ENCODE measurements at regions not wholly inside any gene's neighbourhood (a gene's known extent, or its start where the extent isn't known, plus 50 kb on each side); places are given as distances from the start of the nearest gene placed in this dataset.

- DNase-seq, result no peak
These were observed 629.7 kb upstream of the FZD8 start for GRCh38 chr10:36271627-36272340.

- DNase-seq, result no peak
These were observed 627.1 kb upstream of the FZD8 start for GRCh38 chr10:36269222-36269621.

GRCh38 chr10:36266923-36267322, 624.8 kb upstream of the FZD8 start:
- DNase-seq, result no peak

GRCh38 chr10:36265741-36266140, 623.6 kb upstream of the FZD8 start:
- no peak for DNase-seq

- no peak for DNase-seq
These were observed 621.8 kb upstream of the FZD8 start for GRCh38 chr10:36263871-36264270.

- DNase-seq, result no peak
These were observed 614.9 kb upstream of the FZD8 start for GRCh38 chr10:36256948-36257356.

GRCh38 chr10:36256166-36256565, 614.1 kb upstream of the FZD8 start:
- no peak for DNase-seq

GRCh38 chr10:36254199-36254598, 612.1 kb upstream of the FZD8 start:
- DNase-seq, result no peak

GRCh38 chr10:36253731-36254130, 611.6 kb upstream of the FZD8 start:
- DNase-seq, result no peak

GRCh38 chr10:36251068-36251467, 609.0 kb upstream of the FZD8 start:
- DNase-seq, result no peak

- DNase-seq, result no peak
These were observed 606.3 kb upstream of the FZD8 start for GRCh38 chr10:36248304-36248981.

GRCh38 chr10:36247478-36247877, 605.4 kb upstream of the FZD8 start:
- DNase-seq, result no peak

GRCh38 chr10:36236931-36237330, 594.8 kb upstream of the FZD8 start:
- no peak for DNase-seq

- no peak for DNase-seq
These were observed 594.2 kb upstream of the FZD8 start for GRCh38 chr10:36236341-36236740.

GRCh38 chr10:36232935-36233334, 590.8 kb upstream of the FZD8 start:
- no peak for DNase-seq

- DNase-seq, result no peak
These were observed 582.4 kb upstream of the FZD8 start for GRCh38 chr10:36224431-36224985.

GRCh38 chr10:36221101-36221500, 579.0 kb upstream of the FZD8 start:
- no peak for DNase-seq

GRCh38 chr10:36220151-36220550, 578.1 kb upstream of the FZD8 start:
- no peak for DNase-seq

- DNase-seq, result no peak
These were observed 569.8 kb upstream of the FZD8 start for GRCh38 chr10:36211856-36212255.

GRCh38 chr10:36209480-36209879, 567.4 kb upstream of the FZD8 start:
- DNase-seq, result no peak

- no peak for DNase-seq
These were observed 560.8 kb upstream of the FZD8 start for GRCh38 chr10:36202881-36203280.

GRCh38 chr10:36200577-36200976, 558.5 kb upstream of the FZD8 start:
- no peak for DNase-seq

GRCh38 chr10:36198322-36198721, 556.2 kb upstream of the FZD8 start:
- DNase-seq, result no peak

- DNase-seq, result no peak
These were observed 553.3 kb upstream of the FZD8 start for GRCh38 chr10:36195364-36195763.

Data from activated T-cell treated with anti-CD3 and anti-CD28 coated beads, Interleukin-2, amount 50 U/mL, for 48 hours (primary cell).